ENCODE measurements at regions not wholly inside any gene's neighbourhood (a gene's known extent, or its start where the extent isn't known, plus 50 kb on each side); places are given as distances from the start of the nearest gene placed in this dataset.

DNA sequence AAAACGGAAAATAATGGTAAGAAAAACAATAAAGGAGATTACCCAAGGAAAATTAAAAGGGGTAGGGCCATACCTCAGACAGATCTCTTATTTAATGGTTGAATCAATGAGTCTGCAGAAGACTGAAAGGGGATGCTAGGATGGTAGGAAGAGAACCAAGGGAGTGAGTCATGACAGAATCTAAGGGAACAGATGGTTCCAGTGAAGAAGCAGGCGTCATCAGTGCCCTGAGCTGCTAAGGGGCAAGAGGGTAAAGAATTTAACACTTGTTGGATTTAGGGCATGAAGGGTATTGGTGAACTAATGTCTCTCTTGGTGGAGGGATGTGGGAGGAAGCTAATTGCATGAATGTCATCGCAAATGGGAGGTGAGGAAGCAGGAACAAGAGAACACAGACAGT is 329.2 kb upstream of the TSHZ3 start:
- TF ChIP-seq, protein P1, sequence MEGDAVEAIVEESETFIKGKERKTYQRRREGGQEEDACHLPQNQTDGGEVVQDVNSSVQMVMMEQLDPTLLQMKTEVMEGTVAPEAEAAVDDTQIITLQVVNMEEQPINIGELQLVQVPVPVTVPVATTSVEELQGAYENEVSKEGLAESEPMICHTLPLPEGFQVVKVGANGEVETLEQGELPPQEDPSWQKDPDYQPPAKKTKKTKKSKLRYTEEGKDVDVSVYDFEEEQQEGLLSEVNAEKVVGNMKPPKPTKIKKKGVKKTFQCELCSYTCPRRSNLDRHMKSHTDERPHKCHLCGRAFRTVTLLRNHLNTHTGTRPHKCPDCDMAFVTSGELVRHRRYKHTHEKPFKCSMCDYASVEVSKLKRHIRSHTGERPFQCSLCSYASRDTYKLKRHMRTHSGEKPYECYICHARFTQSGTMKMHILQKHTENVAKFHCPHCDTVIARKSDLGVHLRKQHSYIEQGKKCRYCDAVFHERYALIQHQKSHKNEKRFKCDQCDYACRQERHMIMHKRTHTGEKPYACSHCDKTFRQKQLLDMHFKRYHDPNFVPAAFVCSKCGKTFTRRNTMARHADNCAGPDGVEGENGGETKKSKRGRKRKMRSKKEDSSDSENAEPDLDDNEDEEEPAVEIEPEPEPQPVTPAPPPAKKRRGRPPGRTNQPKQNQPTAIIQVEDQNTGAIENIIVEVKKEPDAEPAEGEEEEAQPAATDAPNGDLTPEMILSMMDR (IDR thresholded peaks at IDR 0.05; ENCODE audit: low read length) = no peak
- TF ChIP-seq EZH2 (optimal IDR thresholded peaks at IDR 0.05; ENCODE audit: low read depth, low read length) (no peak), EZH2phosphoT487 (IDR thresholded peaks at IDR 0.05; ENCODE audit: low read length) (no peak)

Data from MM.1S (cell line).